ENCODE measurements at regions not wholly inside any gene's neighbourhood (a gene's known extent, or its start where the extent isn't known, plus 50 kb on each side); places are given as distances from the start of the nearest gene placed in this dataset.

- Mint-ChIP-seq H3K4me1 (no peaks in the 10 kb centered on the region), H3K27me3 (no peaks in the 10 kb centered on the region), H3K4me3 (no peak overlapping the region), H3K9me3 (no peaks in the 10 kb centered on the region), H3K27ac (no peak overlapping the region), H3K36me3 (ENCODE audit: low read depth) (no peaks in the 10 kb centered on the region)
- POLR2A ChIA-PET = no interaction called here
- intact Hi-C loops (cut with micrococcal nuclease) = no loop called here
- DNase-seq = no peak
- no peak for TF ChIP-seq CTCF (IDR thresholded peaks at IDR 0.05)
- CTCF ChIA-PET = no interaction called here
- ATAC-seq (ENCODE audit: low read depth) = no peak
Measured at GRCh38 chr10:64079341-64079740, 558.1 kb downstream of the REEP3 start.

GRCh38 chr10:64080071-64080470, 558.9 kb downstream of the REEP3 start:
- no peak for TF ChIP-seq CTCF (IDR thresholded peaks at IDR 0.05)
- ATAC-seq (ENCODE audit: low read depth) = no peak
- no peak overlapping the region for H3K4me3 Mint-ChIP-seq

GRCh38 chr10:64081947-64082482, 560.8 kb downstream of the REEP3 start:
- no peak for TF ChIP-seq CTCF (IDR thresholded peaks at IDR 0.05)
- Mint-ChIP-seq H3K27ac (no peak overlapping the region), H3K4me1 (no peaks in the 10 kb centered on the region), H3K27me3 (no peaks in the 10 kb centered on the region), H3K9me3 (no peaks in the 10 kb centered on the region), H3K4me3 (no peak overlapping the region), H3K36me3 (ENCODE audit: low read depth) (no peaks in the 10 kb centered on the region)
- no peak for ATAC-seq (ENCODE audit: low read depth)
- POLR2A ChIA-PET = no interaction called here
- CTCF ChIA-PET = no interaction called here
- intact Hi-C loops (cut with micrococcal nuclease) = no loop called here
- DNase-seq = no peak

More at GRCh38 chr10:64080071-64080470, 558.9 kb downstream of the REEP3 start:
- POLR2A ChIA-PET = no interaction called here
- H3K9me3 Mint-ChIP-seq = no peaks in the 10 kb centered on the region
- CTCF ChIA-PET = no interaction called here
- H3K27me3 Mint-ChIP-seq = no peaks in the 10 kb centered on the region
- intact Hi-C loops (cut with micrococcal nuclease) = no loop called here
- DNase-seq = no peak
- no peaks in the 10 kb centered on the region for H3K36me3 Mint-ChIP-seq (ENCODE audit: low read depth)
- no peak overlapping the region for H3K27ac Mint-ChIP-seq
- H3K4me1 Mint-ChIP-seq = no peaks in the 10 kb centered on the region

GRCh38 chr10:64086083-64086767, 565.0 kb downstream of the REEP3 start:
- DNase-seq (no peak), ATAC-seq (ENCODE audit: low read depth) (no peak)
- Mint-ChIP-seq H3K36me3 (ENCODE audit: low read depth) (no peaks in the 10 kb centered on the region), H3K4me3 (no peak overlapping the region), H3K27ac (no peak overlapping the region), H3K4me1 (no peaks in the 10 kb centered on the region), H3K27me3 (no peaks in the 10 kb centered on the region), H3K9me3 (no peaks in the 10 kb centered on the region)
- CTCF ChIA-PET = interaction anchor here (0.8 kb wide), 1 partner anchor 10 kb away, joined by 3 read pairs; no protein-coding TSS in a partner anchor
- POLR2A ChIA-PET = no interaction called here
- intact Hi-C loops (cut with micrococcal nuclease) = no loop called here
- TF ChIP-seq CTCF (IDR thresholded peaks at IDR 0.05) = no peak

GRCh38 chr10:64089648-64090047, 568.4 kb downstream of the REEP3 start:
- TF ChIP-seq CTCF (IDR thresholded peaks at IDR 0.05) = no peak
- DNase-seq (no peak), ATAC-seq (ENCODE audit: low read depth) (no peak)
- Mint-ChIP-seq H3K27ac (no peak overlapping the region), H3K27me3 (no peaks in the 10 kb centered on the region), H3K4me1 (no peaks in the 10 kb centered on the region), H3K9me3 (no peaks in the 10 kb centered on the region), H3K4me3 (no peak overlapping the region), H3K36me3 (ENCODE audit: low read depth) (no peaks in the 10 kb centered on the region)
- CTCF ChIA-PET = no interaction called here
- POLR2A ChIA-PET = no interaction called here
- intact Hi-C loops (cut with micrococcal nuclease) = no loop called here
